A673 (cell line): ENCODE measurements at regions not wholly inside any gene's neighbourhood (a gene's known extent, or its start where the extent isn't known, plus 50 kb on each side); places are given as distances from the start of the nearest gene placed in this dataset.
A peak's percentile ranks its signal among the peaks of the same experiment; 100 is the strongest.

ENCODE experiments used
- BruUV-seq: library from RNA; stranded (reverse); fragments of 400-500 nt; replicated peaks from 2 replicates; lab custom pipeline; 2021; lab: Mats Ljungman, UMichigan
- CTCF ChIA-PET: fragments of 300-600 bp; sonication (Branson Sonifier 250); formaldehyde crosslinking; loops from one replicate; lab custom pipeline; 2022; ENCODE audit warnings: antibody characterized with exemption; lab: Charles Lee
- POLR2A ChIA-PET: fragments of 300-600 bp; sonication (Branson Sonifier 250); formaldehyde crosslinking; loops from one replicate; lab custom pipeline; 2022; ENCODE audit warnings: antibody characterized with exemption; ENCODE audit not compliant: low non-redundant PET; lab: Charles Lee
- DNase-seq: peaks from one replicate; pipeline ENCODE4 v3.0.0-alpha.2; 2015; ENCODE audit warnings: low spot score
- H3K27ac ChIP-seq: fragments of 200-600 bp; sonication (generic); 2 replicates; pipeline ENCODE4 v1.5.1; 2016; ENCODE audit warnings: mixed run types, low read depth, mild to moderate bottlenecking, mixed read lengths, antibody characterized with exemption, low read length; ENCODE audit not compliant: poor library complexity, severe bottlenecking
- H3K27me3 ChIP-seq: fragments of 200-600 bp; sonication (generic); replicated peaks from 2 replicates; pipeline ENCODE4 v1.6.1; 2017; ENCODE audit warnings: mixed run types, low read depth, mild to moderate bottlenecking, mixed read lengths, antibody characterized with exemption, low read length; ENCODE audit not compliant: insufficient read depth, poor library complexity
- H3K36me3 ChIP-seq: fragments of 200-600 bp; sonication (generic); 2 replicates; pipeline ENCODE4 v1.6.1; 2016; ENCODE audit warnings: mixed run types, mild to moderate bottlenecking, mixed read lengths, antibody characterized with exemption, low read length; ENCODE audit not compliant: insufficient read depth, poor library complexity, severe bottlenecking
- H3K4me1 ChIP-seq: fragments of 200-600 bp; sonication (generic); 2 replicates; pipeline ENCODE4 v1.6.1; 2017; ENCODE audit warnings: mixed run types, mild to moderate bottlenecking, mixed read lengths, antibody characterized with exemption, low read length; ENCODE audit not compliant: insufficient read depth, poor library complexity, severe bottlenecking
- H3K4me3 ChIP-seq: fragments of 200-600 bp; sonication (generic); 2 replicates; pipeline ENCODE4 v1.5.1; 2016; ENCODE audit warnings: low read depth, mixed run types, mild to moderate bottlenecking, mixed read lengths, low read length; ENCODE audit not compliant: poor library complexity, severe bottlenecking
- H3K9me3 ChIP-seq: fragments of 200-600 bp; sonication (generic); 2 replicates; pipeline ENCODE4 v1.6.1; 2016; ENCODE audit warnings: mixed run types, low read depth, mild to moderate bottlenecking, mixed read lengths, antibody characterized with exemption, low read length; ENCODE audit not compliant: poor library complexity, severe bottlenecking
- CTCF ChIP-seq: fragments of 300-800, 200-600 bp; sonication (generic); conservative IDR thresholded peaks from 2 replicates; pipeline ENCODE4 v1.5.1; 2017; ENCODE audit warnings: low read depth, mild to moderate bottlenecking, antibody characterized with exemption, low read length, moderate library complexity, mixed read lengths
- EZH2 ChIP-seq: fragments of 200-600 bp; sonication (generic); IDR thresholded peaks from 2 replicates; pipeline ENCODE4 v1.6.1; 2017; ENCODE audit warnings: borderline replicate concordance, low read depth, mild to moderate bottlenecking, mixed read lengths, antibody characterized with exemption, low read length; ENCODE audit not compliant: poor library complexity, severe bottlenecking
- intact Hi-C: fragments of 100-400 bp; cut with micrococcal nuclease; formaldehyde crosslinking; loops from one replicate; pipeline ENCODE4 v1.10.0; 2022; ENCODE audit not compliant: unreplicated experiment

GRCh38 chr9:29826421-29826820 is 2253.1 kb upstream of the C9orf72 start:
- no peak overlapping the region for H3K27ac ChIP-seq
- CTCF ChIA-PET: no interaction called here
- H3K4me1 ChIP-seq: no peaks in the 10 kb centered on the region
- H3K9me3 ChIP-seq: no peaks in the 10 kb centered on the region
- intact Hi-C loops: no loop called here
- no peaks in the 10 kb centered on the region for H3K27me3 ChIP-seq
- BruUV-seq: no TSS peak
- H3K36me3 ChIP-seq: no peaks in the 10 kb centered on the region
- DNase-seq: no peak
- H3K4me3 ChIP-seq: no peak overlapping the region
- POLR2A ChIA-PET: no interaction called here
- TF ChIP-seq CTCF (no peak), EZH2 (no peak)

- no peak overlapping the region for H3K27ac ChIP-seq
- peak; percentile 77 for DNase-seq
- TF ChIP-seq CTCF: peak; percentile 79
- TF ChIP-seq EZH2: no peak
- POLR2A ChIA-PET: no interaction called here
- no peak overlapping the region for H3K4me3 ChIP-seq
- H3K9me3 ChIP-seq: no peaks in the 10 kb centered on the region
- intact Hi-C loops: loop anchor here (2.0 to 10.0 kb wide), 4 partner anchors 126 to 1970 kb away; no protein-coding TSS in a partner anchor
- H3K36me3 ChIP-seq: no peaks in the 10 kb centered on the region
- CTCF ChIA-PET: interaction anchor here (0.6 kb wide), 1 partner anchor 1128 kb away, joined by 4 read pairs; no protein-coding TSS in a partner anchor
- no peaks in the 10 kb centered on the region for H3K27me3 ChIP-seq
- no peaks in the 10 kb centered on the region for H3K4me1 ChIP-seq
- no TSS peak for BruUV-seq
These were observed 2257.5 kb upstream of the C9orf72 start for GRCh38 chr9:29830821-29831220.

- Histone ChIP-seq H3K27ac (no peak overlapping the region), H3K4me1 (no peaks in the 10 kb centered on the region), H3K9me3 (no peaks in the 10 kb centered on the region), H3K27me3 (no peaks in the 10 kb centered on the region), H3K4me3 (no peak overlapping the region), H3K36me3 (no peaks in the 10 kb centered on the region)
- intact Hi-C loops: loop anchor here (10.0 kb wide), 2 partner anchors 294 to 936 kb away; no protein-coding TSS in a partner anchor
- no TSS peak for BruUV-seq
- CTCF ChIA-PET: no interaction called here
- POLR2A ChIA-PET: no interaction called here
- DNase-seq: no peak
- TF ChIP-seq CTCF (no peak), EZH2 (no peak)
These were observed 2265.3 kb upstream of the C9orf72 start for GRCh38 chr9:29838491-29839020.
